ENCODE measurements at regions not wholly inside any gene's neighbourhood (a gene's known extent, or its start where the extent isn't known, plus 50 kb on each side); places are given as distances from the start of the nearest gene placed in this dataset.
"Not testable (repeated sequence)": the region's sequence is repeated elsewhere in the genome, so short reads cannot be mapped to it uniquely, and the experiment has no call there.

DNA sequence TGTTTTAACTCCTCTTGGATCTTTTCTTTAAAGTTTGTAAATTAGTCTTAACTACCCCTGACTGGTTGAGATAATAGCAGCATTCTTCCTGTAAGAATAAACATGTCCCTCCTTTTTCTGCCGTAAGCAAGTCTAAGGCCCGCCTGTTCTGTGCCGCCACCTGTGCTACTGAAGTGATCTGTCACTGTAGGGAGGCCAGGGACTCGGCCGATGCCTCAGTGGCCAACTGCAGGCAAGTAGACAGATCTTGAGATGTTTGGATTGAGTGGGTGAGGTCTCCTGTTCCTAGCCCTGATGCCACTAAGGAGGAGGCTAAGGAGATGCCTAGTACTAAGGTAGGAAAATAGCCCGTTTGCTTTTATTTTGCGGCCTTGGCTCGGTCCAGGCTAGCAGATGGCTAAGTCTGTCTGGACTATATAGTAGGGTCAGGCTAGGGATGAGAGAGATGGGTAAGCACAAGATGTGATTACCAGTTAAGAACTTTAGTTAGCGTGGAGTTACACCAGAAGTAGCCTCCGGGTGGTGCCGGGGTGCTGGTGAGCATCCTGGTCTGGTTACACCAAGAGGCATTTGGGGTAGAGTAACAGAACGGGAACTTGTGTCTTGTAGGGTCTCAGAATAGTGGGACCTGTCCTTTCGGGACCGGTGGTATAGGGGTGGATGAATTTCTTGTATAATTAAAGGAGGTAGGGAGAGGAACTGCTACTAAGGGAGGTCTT is 584.2 kb downstream of the SUCLG1 start:
- no peak for DNase-seq (ENCODE audit: low read depth)

GRCh38 chr2:83874066-83874465 is 585.0 kb downstream of the SUCLG1 start:
- DNase-seq (ENCODE audit: low read depth), result no peak

GRCh38 chr2:83873110-83873509 is 586.0 kb downstream of the SUCLG1 start:
- no peak for DNase-seq (ENCODE audit: low read depth)

DNA sequence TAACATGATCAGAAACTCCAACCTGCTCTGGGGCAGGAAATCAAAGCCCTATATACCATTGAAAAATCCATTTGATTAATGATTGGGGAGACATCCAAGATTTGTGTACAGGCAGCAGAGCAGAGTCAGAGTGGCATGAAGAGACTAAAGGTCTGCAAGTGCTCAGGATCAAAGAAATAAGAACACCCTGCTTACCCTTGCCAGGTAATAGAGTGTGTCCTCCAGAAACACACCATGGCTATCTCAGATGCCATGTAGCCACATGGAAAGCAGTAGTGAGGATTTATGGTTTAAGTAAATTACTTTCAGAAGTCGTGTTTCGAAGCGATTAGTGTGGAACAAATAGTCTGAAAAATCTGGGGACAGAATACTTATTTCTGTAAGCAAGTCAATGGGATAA is 592.9 kb downstream of the SUCLG1 start:
- DNase-seq (ENCODE audit: low read depth), result no peak

GRCh38 chr2:83862600-83862999 is 596.5 kb downstream of the SUCLG1 start:
- DNase-seq (ENCODE audit: low read depth), result no peak

GRCh38 chr2:83860320-83860719 is 598.8 kb downstream of the SUCLG1 start:
- no peak for DNase-seq (ENCODE audit: low read depth)

- DNase-seq (ENCODE audit: low read depth), result no peak
Measured at GRCh38 chr2:83859553-83859952, 599.5 kb downstream of the SUCLG1 start.

DNA sequence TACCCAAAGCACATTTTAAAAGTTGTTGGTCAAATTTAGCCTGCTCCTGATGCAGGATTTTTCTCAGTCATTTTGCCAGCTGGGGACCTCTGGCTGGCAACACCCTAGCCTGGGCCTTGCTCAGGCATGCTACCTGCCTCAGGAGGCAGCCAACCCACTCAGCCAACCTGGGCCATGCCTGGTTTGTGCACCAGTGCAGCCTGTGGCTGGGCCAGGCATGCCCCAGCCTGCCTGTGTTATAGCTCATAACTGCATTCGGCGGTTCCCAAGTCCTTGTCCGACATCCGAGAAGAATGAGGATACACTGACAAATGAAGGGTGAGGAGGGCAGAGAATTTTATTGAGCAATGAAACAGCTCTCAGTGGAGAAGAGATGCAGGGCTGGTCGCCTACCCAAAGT is 608.0 kb downstream of the SUCLG1 start:
- no peak for DNase-seq (ENCODE audit: low read depth)

DNA sequence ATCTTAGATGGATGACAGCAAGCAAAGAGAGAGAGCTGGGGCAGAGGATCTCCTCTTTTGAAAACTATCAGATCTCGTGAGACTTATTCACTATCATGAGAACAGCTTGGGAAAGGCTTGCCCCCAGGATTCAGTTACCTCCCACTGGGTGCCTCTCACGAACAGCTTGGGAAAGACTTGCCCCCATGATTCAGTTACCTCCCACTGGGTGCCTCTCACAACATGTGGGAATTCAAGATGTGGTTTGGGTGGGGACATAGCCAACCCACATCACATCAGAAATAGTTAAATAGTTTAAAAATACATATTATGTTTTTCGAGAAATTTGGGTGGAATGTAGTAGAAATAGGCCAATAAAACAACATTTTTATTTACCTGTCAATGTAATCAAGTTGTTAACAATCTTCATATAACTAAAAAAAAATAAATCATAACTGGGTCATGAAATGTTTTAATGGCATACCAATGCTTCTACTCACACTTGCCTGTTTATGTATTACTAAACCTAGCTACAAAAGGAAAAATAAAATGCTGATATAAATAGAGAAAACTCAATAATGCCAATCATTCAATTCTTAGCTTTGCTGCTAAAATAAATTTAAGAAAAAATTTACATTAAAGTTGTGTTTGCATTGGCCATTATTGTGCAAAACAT is 608.9 kb downstream of the SUCLG1 start:
- no peak for DNase-seq (ENCODE audit: low read depth)

DNA sequence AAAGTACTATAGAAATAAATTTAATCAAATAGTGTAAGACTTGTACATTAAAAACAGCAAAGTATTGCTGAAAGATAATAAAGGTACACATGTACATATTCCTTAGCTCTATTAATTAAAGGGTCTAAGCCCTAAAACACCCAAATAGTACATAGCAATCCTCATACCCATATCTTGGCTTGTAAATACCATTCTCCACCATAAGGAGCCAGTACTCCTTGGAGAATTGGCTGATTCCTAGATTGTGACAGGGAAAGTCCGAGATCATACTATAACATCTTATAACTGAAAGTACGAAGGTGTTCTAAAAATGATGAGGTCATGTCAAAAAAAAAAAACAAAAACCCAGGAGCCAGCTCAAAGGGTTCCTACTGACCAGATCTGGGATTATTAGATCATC is 614.6 kb downstream of the SUCLG1 start:
- no peak for DNase-seq (ENCODE audit: low read depth)

- no peak for DNase-seq (ENCODE audit: low read depth)
Measured at GRCh38 chr2:83842421-83842820, 616.7 kb downstream of the SUCLG1 start.

GRCh38 chr2:83837823-83838222 is 621.3 kb downstream of the SUCLG1 start:
- no peak for DNase-seq (ENCODE audit: low read depth)

DNA sequence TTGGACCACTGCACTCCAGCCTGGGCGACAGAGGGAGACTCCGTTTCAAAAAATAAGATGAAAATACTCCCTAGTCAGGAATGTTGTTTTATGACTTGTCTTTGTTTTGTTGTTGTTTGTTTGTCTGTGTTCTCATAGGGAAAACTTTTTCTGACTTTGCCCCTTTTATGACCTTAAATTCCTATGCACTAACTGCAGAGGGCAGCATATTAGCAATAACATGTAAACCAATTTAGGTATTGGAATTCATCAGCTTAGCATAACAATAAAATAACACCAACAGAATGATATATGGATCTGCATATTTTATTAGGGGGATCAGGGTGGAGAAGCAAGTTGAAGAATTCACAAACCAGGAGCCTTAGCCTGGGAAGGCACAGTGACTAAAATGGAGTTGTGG is 631.5 kb downstream of the SUCLG1 start:
- DNase-seq (ENCODE audit: low read depth), result no peak

- DNase-seq (ENCODE audit: low read depth), result no peak
Measured at GRCh38 chr2:83826577-83826976, 632.5 kb downstream of the SUCLG1 start.

DNA sequence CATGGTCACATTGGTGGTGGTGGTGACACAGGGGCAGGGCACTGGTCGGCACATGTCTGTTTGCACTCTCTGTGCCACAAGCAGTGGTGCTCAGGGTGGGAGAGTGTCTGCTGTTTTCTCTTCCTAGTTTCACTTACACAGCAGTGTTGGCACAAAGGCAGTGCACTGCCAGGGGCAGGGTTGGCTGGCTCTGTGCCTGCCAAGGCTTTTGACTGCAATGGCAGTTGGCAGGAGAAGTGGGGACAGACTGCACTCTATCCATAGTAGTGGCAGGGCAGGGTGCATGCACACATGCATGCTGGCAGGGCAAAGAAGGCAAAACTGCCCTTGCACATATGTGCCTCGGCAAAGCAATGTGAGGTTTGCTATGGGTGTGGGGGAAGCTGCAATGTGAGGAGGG is 635.9 kb downstream of the SUCLG1 start:
- DNase-seq (ENCODE audit: low read depth), result no peak

- no peak for DNase-seq (ENCODE audit: low read depth)
Measured at GRCh38 chr2:83817511-83817910, 641.6 kb downstream of the SUCLG1 start.

DNA sequence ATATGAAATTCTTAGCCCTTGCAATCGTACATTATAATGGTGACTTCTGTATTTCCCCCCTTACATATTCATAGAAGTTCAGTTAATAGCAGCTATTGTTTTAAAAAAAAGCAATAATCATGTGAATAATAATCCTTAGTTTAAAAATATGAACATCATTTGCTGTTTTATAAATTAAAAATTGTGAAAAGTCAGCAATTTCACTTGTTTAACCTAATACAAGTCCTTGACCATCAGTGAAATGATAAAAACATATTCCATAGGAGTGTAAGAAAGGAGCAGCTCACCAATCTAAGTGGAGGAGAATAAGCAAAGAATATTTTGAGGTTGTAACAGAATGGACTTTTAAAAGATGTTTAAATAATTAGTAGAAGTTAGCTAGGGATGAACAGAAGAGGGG is 650.2 kb downstream of the SUCLG1 start:
- no peak for DNase-seq (ENCODE audit: low read depth)

- no peak for DNase-seq (ENCODE audit: low read depth)
Measured at GRCh38 chr2:83802604-83803003, 656.5 kb downstream of the SUCLG1 start.

- DNase-seq (ENCODE audit: low read depth), result no peak
Measured at GRCh38 chr2:83795777-83796176, 663.3 kb downstream of the SUCLG1 start.

- DNase-seq (ENCODE audit: low read depth), result not testable (repeated sequence)
Measured at GRCh38 chr2:83790467-83790866, 668.6 kb downstream of the SUCLG1 start.

- DNase-seq (ENCODE audit: low read depth), result not testable (repeated sequence)
Measured at GRCh38 chr2:83789674-83790073, 669.4 kb downstream of the SUCLG1 start.

DNA sequence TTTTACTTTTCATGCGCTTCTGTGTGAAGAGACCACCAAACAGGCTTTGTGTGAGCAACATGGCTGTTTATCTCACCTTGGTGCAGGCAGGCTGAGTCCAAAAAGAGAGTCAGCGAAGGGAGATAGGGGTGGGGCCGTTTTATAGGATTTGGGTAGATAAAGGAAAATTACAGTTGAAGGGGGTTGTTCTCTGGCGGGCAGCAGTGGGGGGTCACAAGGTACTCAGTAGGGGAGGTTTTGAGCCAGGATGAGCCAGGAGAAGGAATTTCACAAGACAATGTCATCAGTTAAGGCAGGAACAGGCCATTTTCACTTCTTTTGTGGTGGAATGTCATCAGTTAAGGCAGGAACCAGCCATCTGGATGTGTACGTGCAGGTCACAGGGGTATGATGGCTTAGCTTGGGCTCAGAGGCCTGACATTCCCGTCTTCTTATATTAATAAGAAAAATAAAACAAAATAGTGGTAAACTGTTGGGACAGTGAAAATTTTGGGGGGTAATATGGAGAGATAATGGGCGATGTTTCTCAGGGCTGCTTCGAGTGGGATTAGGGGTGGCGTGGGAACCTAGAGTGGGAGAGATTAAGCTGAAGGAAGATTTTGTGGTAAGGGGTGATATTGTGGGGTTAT is 670.0 kb downstream of the SUCLG1 start:
- not testable (repeated sequence) for DNase-seq (ENCODE audit: low read depth)

DNA sequence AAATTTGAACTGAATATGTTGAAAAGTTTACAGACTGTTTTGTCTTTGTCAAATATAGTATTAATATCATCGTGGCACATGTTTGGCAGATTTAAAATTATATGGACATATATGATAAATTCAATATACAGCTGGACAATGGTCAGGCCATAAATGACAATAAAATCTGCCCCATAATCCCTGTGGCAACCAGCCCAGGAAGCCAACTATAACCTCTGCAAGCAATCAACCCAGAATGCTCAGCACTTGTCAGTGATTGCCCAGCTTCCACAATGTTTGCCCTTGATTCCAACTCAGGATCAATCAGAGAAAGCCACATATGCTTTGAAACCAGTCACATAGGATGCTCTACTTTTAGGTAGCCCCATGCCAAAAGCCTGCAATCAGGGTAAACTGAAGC is 671.9 kb downstream of the SUCLG1 start:
- no peak for DNase-seq (ENCODE audit: low read depth)
